Activated T-helper 2 cell treated with anti-CD3 and anti-CD28 coated beads, Interferon-gamma antibody, Interleukin-2, Interleukin-4, amounts not matched to agents 10 μg/mL and 5 μg/mL and 100 μg/mL, durations not matched to agents 14 hours and 24 hours and 36 hours (primary cell): ENCODE measurements at regions not wholly inside any gene's neighbourhood (a gene's known extent, or its start where the extent isn't known, plus 50 kb on each side); places are given as distances from the start of the nearest gene placed in this dataset.

Source experiments
- DNase-seq: peaks from one replicate; pipeline ENCODE4 v3.0.0; 2021; ENCODE audit warnings: low spot score
- H3K27ac Mint-ChIP-seq: one replicate; pipeline ENCODE4 v1.8.0; 2021; ENCODE audit warnings: mixed read lengths
- H3K27me3 Mint-ChIP-seq: one replicate; pipeline ENCODE4 v1.8.0; 2021; ENCODE audit warnings: low read depth, mixed read lengths
- H3K36me3 Mint-ChIP-seq: one replicate; pipeline ENCODE4 v1.8.0; 2021; ENCODE audit warnings: low read depth, mixed read lengths
- H3K4me1 Mint-ChIP-seq: one replicate; pipeline ENCODE4 v1.8.0; 2021; ENCODE audit warnings: low read depth, mixed read lengths
- H3K4me3 Mint-ChIP-seq: one replicate; pipeline ENCODE4 v1.8.0; 2021; ENCODE audit warnings: low read depth, mild to moderate bottlenecking, moderate library complexity, mixed read lengths
- H3K9me3 Mint-ChIP-seq: one replicate; pipeline ENCODE4 v1.8.0; 2021; ENCODE audit warnings: mixed read lengths
- intact Hi-C: fragments of 100-400 bp; cut with micrococcal nuclease; formaldehyde crosslinking; loops from one replicate; pipeline ENCODE4 v1.15.1; 2023

- H3K4me3 Mint-ChIP-seq = no peak overlapping the region
- intact Hi-C loops = no loop called here
- no peaks in the 10 kb centered on the region for H3K36me3 Mint-ChIP-seq
- no peak for DNase-seq
- no peaks in the 10 kb centered on the region for H3K4me1 Mint-ChIP-seq
- H3K27ac Mint-ChIP-seq = no peak overlapping the region
- H3K27me3 Mint-ChIP-seq = no peaks in the 10 kb centered on the region
- no peaks in the 10 kb centered on the region for H3K9me3 Mint-ChIP-seq
These were observed 284.8 kb downstream of the TUSC7 start for GRCh38 chr3:116994351-116994879.

- Mint-ChIP-seq H3K9me3 (no peaks in the 10 kb centered on the region), H3K27ac (no peak overlapping the region), H3K4me3 (no peak overlapping the region), H3K36me3 (no peaks in the 10 kb centered on the region), H3K27me3 (no peaks in the 10 kb centered on the region), H3K4me1 (no peaks in the 10 kb centered on the region)
- DNase-seq = no peak
- intact Hi-C loops = no loop called here
These were observed 293.9 kb downstream of the TUSC7 start for GRCh38 chr3:117003501-117003900.

- Mint-ChIP-seq H3K9me3 (no peaks in the 10 kb centered on the region), H3K4me3 (no peak overlapping the region), H3K27me3 (no peaks in the 10 kb centered on the region), H3K4me1 (no peaks in the 10 kb centered on the region), H3K27ac (no peak overlapping the region), H3K36me3 (no peaks in the 10 kb centered on the region)
- DNase-seq = no peak
- intact Hi-C loops = no loop called here
These were observed 295.7 kb downstream of the TUSC7 start for GRCh38 chr3:117005274-117005673.

- Mint-ChIP-seq H3K36me3 (no peaks in the 10 kb centered on the region), H3K9me3 (no peaks in the 10 kb centered on the region), H3K27ac (no peak overlapping the region), H3K4me3 (no peak overlapping the region), H3K27me3 (no peaks in the 10 kb centered on the region), H3K4me1 (no peaks in the 10 kb centered on the region)
- DNase-seq = no peak
- intact Hi-C loops = no loop called here
These were observed 296.4 kb downstream of the TUSC7 start for GRCh38 chr3:117005911-117006522.

GRCh38 chr3:117010318-117010717 is 300.7 kb downstream of the TUSC7 start:
- intact Hi-C loops = no loop called here
- Mint-ChIP-seq H3K4me3 (no peak overlapping the region), H3K9me3 (no peaks in the 10 kb centered on the region), H3K27ac (no peak overlapping the region), H3K4me1 (no peaks in the 10 kb centered on the region), H3K36me3 (no peaks in the 10 kb centered on the region), H3K27me3 (no peaks in the 10 kb centered on the region)
- DNase-seq = no peak

GRCh38 chr3:117011687-117012250 is 302.2 kb downstream of the TUSC7 start:
- no peak overlapping the region for H3K27ac Mint-ChIP-seq
- intact Hi-C loops = no loop called here
- no peaks in the 10 kb centered on the region for H3K4me1 Mint-ChIP-seq
- no peak overlapping the region for H3K4me3 Mint-ChIP-seq
- H3K36me3 Mint-ChIP-seq = no peaks in the 10 kb centered on the region
- H3K9me3 Mint-ChIP-seq = no peaks in the 10 kb centered on the region
- H3K27me3 Mint-ChIP-seq = no peaks in the 10 kb centered on the region
- no peak for DNase-seq

- Mint-ChIP-seq H3K36me3 (no peaks in the 10 kb centered on the region), H3K4me3 (no peak overlapping the region), H3K27me3 (no peaks in the 10 kb centered on the region), H3K4me1 (peaks cover 5% of the 10 kb centered on the region), H3K27ac (no peak overlapping the region), H3K9me3 (no peaks in the 10 kb centered on the region)
- DNase-seq = no peak
- intact Hi-C loops = no loop called here
These were observed 306.8 kb downstream of the TUSC7 start for GRCh38 chr3:117016378-117016777.

GRCh38 chr3:117017135-117017894 is 307.7 kb downstream of the TUSC7 start:
- no peaks in the 10 kb centered on the region for H3K27me3 Mint-ChIP-seq
- no peaks in the 10 kb centered on the region for H3K9me3 Mint-ChIP-seq
- no peaks in the 10 kb centered on the region for H3K36me3 Mint-ChIP-seq
- intact Hi-C loops = no loop called here
- no peak overlapping the region for H3K27ac Mint-ChIP-seq
- peaks cover 5% of the 10 kb centered on the region for H3K4me1 Mint-ChIP-seq
- no peak for DNase-seq
- H3K4me3 Mint-ChIP-seq = no peak overlapping the region

GRCh38 chr3:117018655-117019054 is 309.1 kb downstream of the TUSC7 start:
- intact Hi-C loops = loop anchor here (2.0 kb wide), 2 partner anchors 702 to 980 kb away; no protein-coding TSS in a partner anchor
- no peak overlapping the region for H3K27ac Mint-ChIP-seq
- no peak overlapping the region for H3K4me3 Mint-ChIP-seq
- H3K36me3 Mint-ChIP-seq = no peaks in the 10 kb centered on the region
- H3K27me3 Mint-ChIP-seq = no peaks in the 10 kb centered on the region
- H3K4me1 Mint-ChIP-seq = peaks cover 5% of the 10 kb centered on the region
- no peaks in the 10 kb centered on the region for H3K9me3 Mint-ChIP-seq
- no peak for DNase-seq

GRCh38 chr3:117019082-117019713 is 309.6 kb downstream of the TUSC7 start:
- Mint-ChIP-seq H3K4me1 (peaks cover 5% of the 10 kb centered on the region), H3K9me3 (no peaks in the 10 kb centered on the region), H3K27me3 (no peaks in the 10 kb centered on the region), H3K36me3 (no peaks in the 10 kb centered on the region), H3K4me3 (no peak overlapping the region), H3K27ac (no peak overlapping the region)
- intact Hi-C loops = loop anchor here (2.0 kb wide), 2 partner anchors 702 to 980 kb away; no protein-coding TSS in a partner anchor
- peak; percentile 16 for DNase-seq

- no peak overlapping the region for H3K27ac Mint-ChIP-seq
- no peaks in the 10 kb centered on the region for H3K36me3 Mint-ChIP-seq
- no peak overlapping the region for H3K4me3 Mint-ChIP-seq
- no peaks in the 10 kb centered on the region for H3K4me1 Mint-ChIP-seq
- H3K27me3 Mint-ChIP-seq = no peaks in the 10 kb centered on the region
- no peaks in the 10 kb centered on the region for H3K9me3 Mint-ChIP-seq
- intact Hi-C loops = no loop called here
- no peak for DNase-seq
These were observed 316.8 kb downstream of the TUSC7 start for GRCh38 chr3:117026401-117026800.

GRCh38 chr3:117035745-117036144 is 326.2 kb downstream of the TUSC7 start:
- no peaks in the 10 kb centered on the region for H3K9me3 Mint-ChIP-seq
- no peak overlapping the region for H3K27ac Mint-ChIP-seq

More at GRCh38 chr3:117035745-117036144, 326.2 kb downstream of the TUSC7 start:
- Mint-ChIP-seq H3K4me3 (no peak overlapping the region), H3K27me3 (no peaks in the 10 kb centered on the region), H3K36me3 (no peaks in the 10 kb centered on the region), H3K4me1 (no peaks in the 10 kb centered on the region)
- DNase-seq = no peak
- intact Hi-C loops = no loop called here
